GM19035 (cell line): ENCODE measurements at regions not wholly inside any gene's neighbourhood (a gene's known extent, or its start where the extent isn't known, plus 50 kb on each side); places are given as distances from the start of the nearest gene placed in this dataset.

Experiments used
- ATAC-seq: cut with Tn5 transposase; IDR thresholded peaks from one replicate; pipeline ENCODE4 v1.9.1; 2021; ENCODE audit not compliant: unreplicated experiment

- peak; percentile 93 for ATAC-seq
Observed at GRCh38 chr4:120977435-120977997, 55.0 kb upstream of the PRDM5 start.

DNA sequence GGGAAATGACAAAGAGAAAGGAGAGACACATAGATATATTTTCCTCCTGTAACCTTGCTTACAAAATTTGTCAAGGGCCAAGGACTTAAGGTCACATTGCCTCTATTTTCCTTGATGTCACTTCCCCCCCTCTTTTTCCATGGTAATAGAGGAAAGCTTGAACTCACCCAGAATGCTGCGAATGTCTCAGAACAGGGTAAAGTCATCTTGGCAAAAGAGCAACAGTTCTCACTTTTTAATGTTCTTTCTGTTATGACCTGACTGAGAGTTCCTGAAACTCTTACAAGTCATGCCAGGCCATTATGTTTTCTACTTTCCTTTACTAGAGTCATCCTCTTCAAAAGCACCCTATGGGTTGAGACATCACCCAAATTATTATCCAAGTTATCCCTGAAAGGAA is 50.7 kb upstream of the PRDM5 start:
- ATAC-seq = no peak
